ENCODE measurements at regions not wholly inside any gene's neighbourhood (a gene's known extent, or its start where the extent isn't known, plus 50 kb on each side); places are given as distances from the start of the nearest gene placed in this dataset.

DNA sequence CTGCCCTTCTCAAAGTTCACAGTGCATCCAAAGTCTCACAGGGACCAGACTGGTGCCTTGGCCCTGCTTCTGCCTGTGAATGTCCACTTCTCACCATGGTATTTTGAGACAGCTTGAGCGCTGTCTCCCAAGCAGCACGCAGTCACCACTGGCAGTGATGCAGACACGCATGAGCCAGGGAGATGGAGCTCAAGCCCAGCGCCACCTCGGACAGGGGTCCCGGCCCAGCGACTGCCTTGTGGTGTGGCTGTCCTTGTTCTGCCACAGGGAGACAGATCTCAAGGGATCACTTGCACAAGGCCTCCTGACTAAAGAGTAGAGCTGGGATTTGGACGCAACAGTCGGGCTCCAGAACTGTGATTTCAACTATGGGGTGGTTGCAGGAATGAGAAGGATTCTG, 92.6 kb upstream of the MBL2 start:
- no peak for TF ChIP-seq CTCF (IDR thresholded peaks at IDR 0.05)
- no peak for TF ChIP-seq POLR2A (IDR thresholded peaks at IDR 0.05)
- TF ChIP-seq EP300 (IDR thresholded peaks at IDR 0.05): no peak
- no peak for TF ChIP-seq POLR2AphosphoS5 (IDR thresholded peaks at IDR 0.05)

All from gastroesophageal sphincter (tissue), 3 donors.